GM23248 (cell line): ENCODE measurements at regions not wholly inside any gene's neighbourhood (a gene's known extent, or its start where the extent isn't known, plus 50 kb on each side); places are given as distances from the start of the nearest gene placed in this dataset.
"Not testable (repeated sequence)": the region's sequence is repeated elsewhere in the genome, so short reads cannot be mapped to it uniquely, and the experiment has no call there.

ENCODE experiments used
- EZH2 ChIP-seq: fragments of 200-600 bp; sonication (generic); IDR thresholded peaks from 2 replicates; pipeline ENCODE4 v1.6.1; 2018; ENCODE audit warnings: antibody characterized with exemption, mild to moderate bottlenecking; ENCODE audit not compliant: insufficient read depth, poor library complexity, severe bottlenecking
- EZH2phosphoT487 ChIP-seq: fragments of 200-600 bp; sonication (generic); IDR thresholded peaks from 2 replicates; pipeline ENCODE4 v1.6.1; 2018; ENCODE audit warnings: antibody characterized with exemption, moderate library complexity, mild to moderate bottlenecking, low read depth; ENCODE audit not compliant: insufficient read depth

DNA sequence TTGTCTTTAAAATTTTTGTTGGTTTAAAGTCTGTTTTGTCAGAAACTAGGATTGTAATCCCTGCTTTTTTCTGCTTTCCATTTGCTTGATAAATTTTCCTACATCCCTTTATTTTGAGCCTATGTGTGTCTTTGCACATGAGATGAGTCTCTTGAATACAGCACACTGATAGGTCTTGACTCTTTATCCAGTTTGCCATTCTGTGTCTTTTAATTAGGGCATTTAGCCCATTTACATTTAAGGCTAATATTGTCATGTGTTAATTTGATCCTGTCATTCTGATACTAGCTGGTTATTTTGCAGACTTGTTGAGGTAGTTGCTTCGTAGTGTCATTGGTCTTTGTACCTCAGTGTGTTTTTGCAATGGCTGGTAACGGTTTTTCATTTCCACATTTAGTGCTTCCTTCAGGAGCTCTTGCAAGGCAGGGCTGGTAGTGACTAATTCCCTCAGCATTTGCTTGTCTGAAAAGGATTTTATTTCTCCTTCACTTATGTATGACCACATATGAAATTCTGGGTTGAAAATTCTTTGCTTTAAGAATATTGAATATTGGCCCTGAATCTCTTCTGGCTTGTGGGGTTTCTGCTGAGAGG lies 294.7 kb downstream of the WDR11 start:
- TF ChIP-seq EZH2, EZH2phosphoT487: not testable (repeated sequence)
